ENCODE measurements at regions not wholly inside any gene's neighbourhood (a gene's known extent, or its start where the extent isn't known, plus 50 kb on each side); places are given as distances from the start of the nearest gene placed in this dataset.

DNA sequence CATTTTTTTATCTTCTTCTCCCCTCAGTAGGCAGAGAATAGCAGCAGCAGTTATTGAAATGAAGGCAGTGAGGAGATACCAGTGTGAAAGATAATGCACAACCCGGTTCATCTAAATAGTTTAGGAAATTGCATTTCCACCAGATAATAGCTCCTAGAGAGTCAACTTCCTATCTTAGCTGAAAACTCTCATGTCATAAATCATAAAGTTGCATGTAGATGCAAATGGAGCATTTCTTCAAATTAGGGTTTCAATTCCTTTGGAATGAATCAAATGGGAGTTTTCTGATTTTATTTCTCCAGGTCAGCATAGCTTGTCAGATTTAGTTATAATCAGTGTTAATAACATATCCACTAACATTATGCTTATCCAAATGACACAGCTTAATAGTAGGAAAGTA, 335.3 kb downstream of the CNTNAP4 start:
- TF ChIP-seq, protein P1, sequence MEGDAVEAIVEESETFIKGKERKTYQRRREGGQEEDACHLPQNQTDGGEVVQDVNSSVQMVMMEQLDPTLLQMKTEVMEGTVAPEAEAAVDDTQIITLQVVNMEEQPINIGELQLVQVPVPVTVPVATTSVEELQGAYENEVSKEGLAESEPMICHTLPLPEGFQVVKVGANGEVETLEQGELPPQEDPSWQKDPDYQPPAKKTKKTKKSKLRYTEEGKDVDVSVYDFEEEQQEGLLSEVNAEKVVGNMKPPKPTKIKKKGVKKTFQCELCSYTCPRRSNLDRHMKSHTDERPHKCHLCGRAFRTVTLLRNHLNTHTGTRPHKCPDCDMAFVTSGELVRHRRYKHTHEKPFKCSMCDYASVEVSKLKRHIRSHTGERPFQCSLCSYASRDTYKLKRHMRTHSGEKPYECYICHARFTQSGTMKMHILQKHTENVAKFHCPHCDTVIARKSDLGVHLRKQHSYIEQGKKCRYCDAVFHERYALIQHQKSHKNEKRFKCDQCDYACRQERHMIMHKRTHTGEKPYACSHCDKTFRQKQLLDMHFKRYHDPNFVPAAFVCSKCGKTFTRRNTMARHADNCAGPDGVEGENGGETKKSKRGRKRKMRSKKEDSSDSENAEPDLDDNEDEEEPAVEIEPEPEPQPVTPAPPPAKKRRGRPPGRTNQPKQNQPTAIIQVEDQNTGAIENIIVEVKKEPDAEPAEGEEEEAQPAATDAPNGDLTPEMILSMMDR (IDR thresholded peaks at IDR 0.05; ENCODE audit: insufficient read depth, low read depth, low read length, missing control alignments) = no peak
- no peak for DNase-seq (ENCODE audit: low read depth)

DNA sequence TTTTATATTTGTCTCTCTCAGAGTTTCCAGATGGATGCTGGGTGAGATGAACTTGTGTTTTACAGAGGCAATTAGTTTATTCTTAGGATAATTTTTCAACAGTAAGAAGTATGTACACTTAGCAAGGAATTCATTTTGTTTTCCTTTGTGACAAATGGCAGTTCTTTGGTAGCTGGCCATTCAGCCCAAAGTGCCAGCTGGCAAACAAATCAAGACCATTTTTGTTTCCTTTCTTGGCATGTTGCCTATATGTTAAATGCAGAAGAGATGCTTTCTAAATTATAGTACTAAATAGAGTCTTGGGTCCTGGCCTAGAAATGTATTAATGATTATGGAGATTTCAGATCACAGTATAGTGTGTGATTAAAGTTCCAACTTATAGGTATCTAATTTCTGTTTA, 337.1 kb downstream of the CNTNAP4 start:
- no peak overlapping the region for H3K4me3 ChIP-seq (ENCODE audit: low read depth, low read length)
- TF ChIP-seq, protein P1 (IDR thresholded peaks at IDR 0.05; ENCODE audit: insufficient read depth, low read depth, low read length, missing control alignments) = no peak
- no peak for DNase-seq (ENCODE audit: low read depth)

More for the DNA sequence above, 335.3 kb downstream of the CNTNAP4 start:
- H3K4me3 ChIP-seq (ENCODE audit: low read depth, low read length) = no peak overlapping the region

DNA sequence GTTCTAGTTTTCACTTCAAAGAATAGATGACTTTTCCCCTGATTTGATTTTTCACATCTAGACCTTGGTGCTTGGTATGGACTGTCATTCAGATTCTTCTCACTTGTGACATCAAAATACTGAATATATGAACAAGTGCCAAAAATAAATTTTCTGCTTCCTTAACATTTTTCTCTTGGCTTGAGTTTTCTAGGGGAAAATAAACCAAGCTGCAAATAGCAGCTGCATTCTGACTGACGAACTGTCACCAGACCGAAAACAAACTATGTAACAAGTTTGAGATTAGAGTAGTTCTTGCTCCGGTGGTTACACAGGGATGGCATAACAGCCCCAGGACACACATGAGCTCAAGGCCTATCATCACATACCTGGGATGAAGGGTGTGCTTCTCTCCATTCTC, 345.7 kb downstream of the CNTNAP4 start:
- H3K4me3 ChIP-seq (ENCODE audit: low read depth, low read length) = no peak overlapping the region
- TF ChIP-seq, protein P1 (IDR thresholded peaks at IDR 0.05; ENCODE audit: insufficient read depth, low read depth, low read length, missing control alignments) = no peak
- DNase-seq (ENCODE audit: low read depth) = no peak

GRCh38 chr16:76634847-76635697, 357.9 kb downstream of the CNTNAP4 start:
- no peak overlapping the region for H3K4me3 ChIP-seq (ENCODE audit: low read depth, low read length)
- DNase-seq (ENCODE audit: low read depth) = no peak
- TF ChIP-seq, protein P1 (IDR thresholded peaks at IDR 0.05; ENCODE audit: insufficient read depth, low read depth, low read length, missing control alignments) = no peak

DNA sequence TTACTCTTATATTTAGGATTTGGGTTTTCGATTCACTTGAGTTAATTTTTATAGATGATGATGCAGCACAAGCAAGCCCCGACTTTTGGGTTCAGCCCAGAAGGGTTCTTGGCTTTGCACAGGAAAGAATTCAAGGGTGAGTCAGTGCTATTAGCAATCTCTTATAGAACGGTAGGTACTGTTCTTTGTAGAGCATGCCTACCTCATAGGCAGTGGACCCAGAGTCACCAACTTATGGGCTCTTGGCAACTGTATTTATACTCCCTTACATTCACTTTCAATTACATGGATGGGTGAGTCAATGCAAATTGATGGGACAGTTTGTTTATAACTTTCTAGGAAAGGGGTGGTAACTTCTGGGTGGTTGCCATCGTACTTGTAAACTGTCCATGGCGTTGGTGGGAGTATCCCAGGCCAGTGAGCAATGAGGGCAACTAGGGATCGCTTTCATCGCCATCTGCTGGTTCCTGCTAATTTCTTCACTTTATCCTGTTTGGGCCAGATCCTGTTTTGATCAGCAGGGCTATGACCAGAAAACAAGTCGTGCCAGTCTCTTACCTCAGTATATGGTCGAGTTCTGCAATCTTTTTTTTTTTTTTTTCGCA, 362.6 kb downstream of the CNTNAP4 start:
- peak; percentile 40 for DNase-seq (ENCODE audit: low read depth)
- TF ChIP-seq, protein P1 (IDR thresholded peaks at IDR 0.05; ENCODE audit: insufficient read depth, low read depth, low read length, missing control alignments) = peak; percentile 17
- H3K4me3 ChIP-seq (ENCODE audit: low read depth, low read length) = no peak overlapping the region

- no peak for DNase-seq (ENCODE audit: low read depth)
- TF ChIP-seq, protein P1 (IDR thresholded peaks at IDR 0.05; ENCODE audit: insufficient read depth, low read depth, low read length, missing control alignments) = no peak
- no peak overlapping the region for H3K4me3 ChIP-seq (ENCODE audit: low read depth, low read length)
Observed at GRCh38 chr16:76650582-76650981, 373.4 kb downstream of the CNTNAP4 start.
